CD14-positive monocyte (primary cell): ENCODE measurements at regions not wholly inside any gene's neighbourhood (a gene's known extent, or its start where the extent isn't known, plus 50 kb on each side); places are given as distances from the start of the nearest gene placed in this dataset.

ENCODE experiments used
- DNase-seq, 3 donors: peaks; one replicate each; pipeline ENCODE4 v3.0.0-alpha.2; 2011 to 2022
- H2AFZ ChIP-seq: 2 replicates; pipeline ENCODE4 v1.6.0; 2012; ENCODE audit warnings: mild to moderate bottlenecking, low read depth, low read length, inconsistent platforms; ENCODE audit not compliant: insufficient read depth, poor library complexity, severe bottlenecking
- H3K27ac ChIP-seq, 2 donors: 1 replicate in 1 of 2; 2 replicates in 1 of 2; pipeline ENCODE4 v1.5.1; 2012 to 2013; ENCODE audit warnings: low read length in 2 of 2, control low read depth in 1 of 2, inconsistent platforms in 1 of 2, low read depth in 1 of 2, mild to moderate bottlenecking in 1 of 2
- H3K27me3 ChIP-seq, 2 donors: one replicate each; pipeline versions ENCODE4 v1.6.0 to v1.6.1; 2011 to 2013; ENCODE audit warnings: low read length in 2 of 2; ENCODE audit not compliant: control insufficient read depth in 2 of 2, insufficient read depth in 2 of 2
- H3K36me3 ChIP-seq, 2 donors: replicated peaks in 1 of 2; 1 replicate in 1 of 2; 2 replicates in 1 of 2; pipeline versions ENCODE4 v1.5.1 to v1.6.1; 2012 to 2013; ENCODE audit warnings: low read length in 2 of 2, control low read depth in 1 of 2, inconsistent platforms in 1 of 2, mild to moderate bottlenecking in 1 of 2; ENCODE audit not compliant: insufficient read depth in 2 of 2, control insufficient read depth in 1 of 2
- H3K4me1 ChIP-seq, 2 donors: 1 replicate in 1 of 2; 2 replicates in 1 of 2; pipeline versions ENCODE4 v1.5.1 to v1.6.1; 2012 to 2013; ENCODE audit warnings: low read length in 2 of 2, control low read depth in 1 of 2, inconsistent platforms in 1 of 2, mild to moderate bottlenecking in 1 of 2, moderate library complexity in 1 of 2; ENCODE audit not compliant: insufficient read depth in 2 of 2, control insufficient read depth in 1 of 2
- H3K4me2 ChIP-seq: replicated peaks from 2 replicates; pipeline ENCODE3; 2012; ENCODE audit warnings: low read length, moderate library complexity, mild to moderate bottlenecking; ENCODE audit not compliant: poor library complexity, severe bottlenecking; ENCODE audit errors: extremely low read depth
- H3K4me3 ChIP-seq, 3 experiments: fragments of 200-600 bp in 1 of 3; sonication (generic) in 1 of 3; replicated peaks in 1 of 3; 1 replicate in 2 of 3; 2 replicates in 1 of 3; pipeline ENCODE4 v1.5.1; 2011 to 2013; ENCODE audit warnings: low read length in 3 of 3, mild to moderate bottlenecking in 3 of 3, control low read depth in 2 of 3, low read depth in 2 of 3, inconsistent platforms in 1 of 3, moderate library complexity in 1 of 3
- H3K79me2 ChIP-seq: 2 replicates; pipeline ENCODE4 v1.6.0; 2012; ENCODE audit warnings: mild to moderate bottlenecking, control low read depth, inconsistent platforms, low read length, moderate library complexity; ENCODE audit not compliant: insufficient read depth
- H3K9ac ChIP-seq: 2 replicates; pipeline ENCODE4 v1.6.0; 2017; ENCODE audit warnings: low read length, mild to moderate bottlenecking; ENCODE audit not compliant: insufficient read depth, poor library complexity, severe bottlenecking
- H3K9me3 ChIP-seq, 2 donors: replicated peaks in 1 of 2; 1 replicate in 1 of 2; 2 replicates in 1 of 2; pipeline versions ENCODE4 v1.5.1 to v1.6.1; 2012 to 2013; ENCODE audit warnings: low read length in 2 of 2, control low read depth in 1 of 2; ENCODE audit not compliant: control insufficient read depth in 1 of 2, insufficient read depth in 1 of 2
- H4K20me1 ChIP-seq: 2 replicates; pipeline ENCODE4 v1.6.0; 2012; ENCODE audit warnings: mild to moderate bottlenecking, low read length, control low read depth, moderate library complexity; ENCODE audit not compliant: insufficient read depth
- H3K27ac Mint-ChIP-seq, 7 donors: one replicate each; pipeline ENCODE4 v1.8.0; 2020; ENCODE audit warnings: mild to moderate bottlenecking in 7 of 7, mixed read lengths in 7 of 7, moderate library complexity in 6 of 7, inconsistent platforms in 2 of 7
- H3K27me3 Mint-ChIP-seq, 3 donors: one replicate each; pipeline ENCODE4 v1.8.0; 2021 to 2022; ENCODE audit warnings: low read depth in 3 of 3, mild to moderate bottlenecking in 3 of 3, mixed read lengths in 3 of 3, moderate library complexity in 3 of 3, inconsistent platforms in 1 of 3
- H3K36me3 Mint-ChIP-seq, 2 donors: one replicate each; pipeline ENCODE4 v1.8.0; 2020; ENCODE audit warnings: mixed read lengths in 2 of 2, inconsistent platforms in 1 of 2, mild to moderate bottlenecking in 1 of 2
- H3K4me1 Mint-ChIP-seq: one replicate; pipeline ENCODE4 v1.8.0; 2020; ENCODE audit warnings: mild to moderate bottlenecking, mixed read lengths
- H3K4me3 Mint-ChIP-seq, 2 donors: one replicate each; pipeline ENCODE4 v1.8.0; 2020; ENCODE audit warnings: mild to moderate bottlenecking in 2 of 2, mixed read lengths in 2 of 2, moderate library complexity in 1 of 2
- H3K9me3 Mint-ChIP-seq, 7 donors: one replicate each; pipeline ENCODE4 v1.8.0; 2020 to 2022; ENCODE audit warnings: mixed read lengths in 7 of 7, mild to moderate bottlenecking in 6 of 7, moderate library complexity in 6 of 7, inconsistent platforms in 2 of 7
- WGBS: methylation state at CpG from one replicate; pipeline ENCODE4 v1.1.5; 2013; ENCODE audit warnings: missing lambda C conversion rate; ENCODE audit not compliant: insufficient coverage; 5-methylcytosine and 5-hydroxymethylcytosine counted together
- intact Hi-C, 2 donors: fragments of 100-400 bp; cut with micrococcal nuclease; formaldehyde crosslinking; loops; one replicate each; pipeline versions ENCODE4 v1.15.0 to v1.15.1; 2023
- TF ChIP-seq, protein P1 (sequence below): fragments of 200-600 bp; IDR thresholded peaks from one replicate; pipeline ENCODE4 v1.8.0; 2022; ENCODE audit warnings: antibody characterized with exemption, mild to moderate bottlenecking

DNA sequence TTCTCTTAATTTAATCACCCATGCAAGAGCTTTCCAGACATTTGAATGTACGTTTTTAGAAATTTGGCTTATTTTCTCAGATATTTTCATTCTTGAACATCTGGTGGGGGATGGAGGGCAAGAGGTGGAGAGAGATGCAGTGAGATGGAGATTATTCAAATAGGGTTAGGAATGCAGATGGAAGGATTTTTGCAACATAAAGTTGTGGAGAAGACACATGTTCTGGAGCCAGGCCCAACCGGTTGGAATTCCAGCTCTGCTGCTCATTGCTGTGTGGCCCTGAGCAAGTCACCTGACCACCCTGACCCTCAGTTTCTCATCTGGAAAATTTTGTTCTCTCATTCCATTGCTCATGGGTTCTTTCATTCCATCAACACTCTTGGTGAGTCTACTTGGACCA lies 66.9 kb downstream of the IRX3 start:
- Histone ChIP-seq H3K9me3 (no peaks in the 10 kb centered on the region), H3K27me3 (no peaks in the 10 kb centered on the region), H3K79me2 (no peaks in the 10 kb centered on the region), H3K4me2 (no peak overlapping the region), H3K27ac (no peak overlapping the region), H3K4me1 (no peaks in the 10 kb centered on the region), H3K9ac (no peak overlapping the region), H2AFZ (no peak overlapping the region), H4K20me1 (no peaks in the 10 kb centered on the region), H3K4me3 (no peak overlapping the region), H3K36me3 (no peaks in the 10 kb centered on the region)
- H3K4me3 Mint-ChIP-seq: no peak overlapping the region
- H3K27ac Mint-ChIP-seq: no peak overlapping the region
- 100% methylated on average over 1 of the region's 2 CpGs for WGBS
- peaks cover 0 to 2% (median 0%) of the 10 kb centered on the region in 7 donors for H3K9me3 Mint-ChIP-seq
- DNase-seq: no peak
- H3K4me1 Mint-ChIP-seq: no peaks in the 10 kb centered on the region
- no peaks in the 10 kb centered on the region for H3K36me3 Mint-ChIP-seq
- intact Hi-C loops: no loop called here
- peaks cover 0 to 3% (median 3%) of the 10 kb centered on the region in 3 donors for H3K27me3 Mint-ChIP-seq
- TF ChIP-seq, protein P1, sequence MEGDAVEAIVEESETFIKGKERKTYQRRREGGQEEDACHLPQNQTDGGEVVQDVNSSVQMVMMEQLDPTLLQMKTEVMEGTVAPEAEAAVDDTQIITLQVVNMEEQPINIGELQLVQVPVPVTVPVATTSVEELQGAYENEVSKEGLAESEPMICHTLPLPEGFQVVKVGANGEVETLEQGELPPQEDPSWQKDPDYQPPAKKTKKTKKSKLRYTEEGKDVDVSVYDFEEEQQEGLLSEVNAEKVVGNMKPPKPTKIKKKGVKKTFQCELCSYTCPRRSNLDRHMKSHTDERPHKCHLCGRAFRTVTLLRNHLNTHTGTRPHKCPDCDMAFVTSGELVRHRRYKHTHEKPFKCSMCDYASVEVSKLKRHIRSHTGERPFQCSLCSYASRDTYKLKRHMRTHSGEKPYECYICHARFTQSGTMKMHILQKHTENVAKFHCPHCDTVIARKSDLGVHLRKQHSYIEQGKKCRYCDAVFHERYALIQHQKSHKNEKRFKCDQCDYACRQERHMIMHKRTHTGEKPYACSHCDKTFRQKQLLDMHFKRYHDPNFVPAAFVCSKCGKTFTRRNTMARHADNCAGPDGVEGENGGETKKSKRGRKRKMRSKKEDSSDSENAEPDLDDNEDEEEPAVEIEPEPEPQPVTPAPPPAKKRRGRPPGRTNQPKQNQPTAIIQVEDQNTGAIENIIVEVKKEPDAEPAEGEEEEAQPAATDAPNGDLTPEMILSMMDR: no peak

DNA sequence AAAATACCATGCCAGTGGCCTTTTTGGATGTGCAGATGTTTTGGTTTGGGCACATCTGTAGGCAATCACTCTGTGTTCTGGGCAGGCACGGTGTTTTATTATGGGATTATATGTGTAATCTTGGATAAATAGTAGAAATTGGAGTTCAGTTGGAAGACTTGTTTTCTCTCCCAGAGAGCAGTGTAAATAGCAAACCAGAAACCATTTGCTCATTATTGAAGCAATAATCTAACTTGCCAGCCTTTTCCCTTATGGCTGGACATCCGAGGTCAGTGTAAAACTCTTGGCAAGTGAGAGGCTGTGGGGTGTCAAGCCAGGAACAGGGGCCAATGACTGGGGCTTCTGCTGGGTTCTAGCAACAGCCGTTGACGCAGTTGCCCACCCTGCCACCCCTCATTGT lies 69.9 kb downstream of the IRX3 start:
- H3K4me3 Mint-ChIP-seq: no peak overlapping the region
- no peak overlapping the region for H3K4me3 ChIP-seq
- TF ChIP-seq, protein P1: no peak
- no peak overlapping the region for H3K9ac ChIP-seq
- no peaks in the 10 kb centered on the region for H3K27me3 ChIP-seq
- H3K4me1 Mint-ChIP-seq: no peaks in the 10 kb centered on the region
- intact Hi-C loops: no loop called here
- H4K20me1 ChIP-seq: no peaks in the 10 kb centered on the region
- no peaks in the 10 kb centered on the region for H3K79me2 ChIP-seq
- H3K9me3 Mint-ChIP-seq: peaks cover 0 to 2% (median 0%) of the 10 kb centered on the region in 7 donors
- no peak overlapping the region for H3K27ac Mint-ChIP-seq
- H3K36me3 Mint-ChIP-seq: no peaks in the 10 kb centered on the region
- no peaks in the 10 kb centered on the region for H3K36me3 ChIP-seq
- peaks cover 2 to 7% (median 3%) of the 10 kb centered on the region in 3 donors for H3K27me3 Mint-ChIP-seq
- H3K27ac ChIP-seq: no peak overlapping the region
- no peak for DNase-seq
- H3K9me3 ChIP-seq: no peaks in the 10 kb centered on the region
- WGBS: 90% methylated on average over 2 of the region's 4 CpGs
- H3K4me1 ChIP-seq: no peaks in the 10 kb centered on the region
- no peak overlapping the region for H3K4me2 ChIP-seq
- no peak overlapping the region for H2AFZ ChIP-seq
